Lung (tissue), 11 donors: ENCODE measurements at regions not wholly inside any gene's neighbourhood (a gene's known extent, or its start where the extent isn't known, plus 50 kb on each side); places are given as distances from the start of the nearest gene placed in this dataset.

Source experiments
- ATAC-seq: fragments of 200-7000 bp; cut with Tn5 transposase; one replicate; pipeline ENCODE4 v1.9.1; 2020; ENCODE audit warnings: moderate number of reproducible peaks; ENCODE audit not compliant: insufficient read depth, low FRiP score
- DNase-seq, 3 donors: peaks; one replicate each; pipeline ENCODE4 v3.0.0-alpha.2; 2013 to 2017
- H3K27ac ChIP-seq, 2 donors: one replicate each; pipeline ENCODE4 v1.5.1; 2013; ENCODE audit warnings: mild to moderate bottlenecking in 2 of 2, moderate library complexity in 2 of 2, control low read depth in 1 of 2, inconsistent platforms in 1 of 2, low read depth in 1 of 2, low read length in 1 of 2
- H3K27me3 ChIP-seq, 3 donors: one replicate each; pipeline ENCODE4 v1.5.1; 2013; ENCODE audit warnings: low read length in 2 of 3; ENCODE audit not compliant: control insufficient read depth in 3 of 3, insufficient read depth in 3 of 3
- H3K36me3 ChIP-seq, 4 donors: one replicate each; pipeline ENCODE4 v1.5.1; 2013; ENCODE audit warnings: low read length in 4 of 4, mild to moderate bottlenecking in 1 of 4, moderate library complexity in 1 of 4; ENCODE audit not compliant: control insufficient read depth in 4 of 4, insufficient read depth in 4 of 4
- H3K4me1 ChIP-seq, 5 donors: one replicate each; pipeline ENCODE4 v1.5.1; 2013; ENCODE audit warnings: low read length in 5 of 5, mild to moderate bottlenecking in 2 of 5, moderate library complexity in 1 of 5; ENCODE audit not compliant: control insufficient read depth in 5 of 5, insufficient read depth in 5 of 5
- H3K4me3 ChIP-seq: one replicate; pipeline ENCODE4 v1.5.1; 2013; ENCODE audit warnings: mild to moderate bottlenecking, control low read depth, moderate library complexity
- H3K9ac ChIP-seq, 2 donors: one replicate each; pipeline ENCODE4 v1.5.1; 2013; ENCODE audit warnings: low read length in 2 of 2, control low read depth in 1 of 2; ENCODE audit not compliant: insufficient read depth in 1 of 2
- H3K9me3 ChIP-seq, 4 donors: one replicate each; pipeline ENCODE4 v1.5.1; 2013; ENCODE audit warnings: low read length in 3 of 4, mild to moderate bottlenecking in 1 of 4, moderate library complexity in 1 of 4; ENCODE audit not compliant: control insufficient read depth in 4 of 4, insufficient read depth in 3 of 4
- WGBS, 2 donors: extraction: QIAGEN DNeasy Blood & Tissue Kit; methylation state at CpG; one replicate each; pipeline ENCODE4 v1.1.7; 2013; 5-methylcytosine and 5-hydroxymethylcytosine counted together
- TF ChIP-seq, protein P1 (sequence below): IDR thresholded peaks from 2 replicates; pipeline ENCODE4 v1.5.1; 2012; ENCODE audit warnings: mild to moderate bottlenecking; ENCODE audit errors: control extremely low read depth, extremely low read depth
- donor health status: control.
- donor health status: control.
- donor health status: Bipolar disorder and iron deficiency.
- donor health status: healthy.
- donor health status: DM: yes; HTN: yes; CAD: no.

DNA sequence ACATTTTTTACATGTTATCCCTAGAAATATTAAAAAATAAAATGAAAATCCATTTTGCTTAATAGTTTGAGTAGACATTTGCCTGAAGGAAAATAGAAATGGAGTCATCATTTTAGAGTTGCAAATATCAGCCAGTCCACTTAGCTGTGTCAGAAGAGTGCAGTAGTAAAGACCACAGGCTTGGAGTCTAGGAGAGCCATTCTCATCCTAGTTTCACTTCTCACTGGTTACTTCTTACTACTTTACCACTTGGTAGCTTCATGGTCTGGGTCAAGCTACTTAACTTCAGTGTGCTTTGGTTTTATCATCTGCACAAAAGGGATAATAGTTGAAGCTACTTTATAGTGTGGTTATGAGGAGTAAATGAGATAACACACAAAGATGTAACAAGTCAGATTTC lies 286.5 kb upstream of the NBEA start:
- Histone ChIP-seq H3K9me3 (peaks cover 0 to 7% (median 0%) of the 10 kb centered on the region in 4 donors), H3K27me3 (no peaks in the 10 kb centered on the region), H3K27ac (no peak overlapping the region), H3K4me3 (no peak overlapping the region), H3K4me1 (peaks cover 0 to 11% (median 3%) of the 10 kb centered on the region in 5 donors), H3K9ac (no peak overlapping the region), H3K36me3 (no peaks in the 10 kb centered on the region)
- DNase-seq = no peak
- ATAC-seq = no peak
- TF ChIP-seq, protein P1, sequence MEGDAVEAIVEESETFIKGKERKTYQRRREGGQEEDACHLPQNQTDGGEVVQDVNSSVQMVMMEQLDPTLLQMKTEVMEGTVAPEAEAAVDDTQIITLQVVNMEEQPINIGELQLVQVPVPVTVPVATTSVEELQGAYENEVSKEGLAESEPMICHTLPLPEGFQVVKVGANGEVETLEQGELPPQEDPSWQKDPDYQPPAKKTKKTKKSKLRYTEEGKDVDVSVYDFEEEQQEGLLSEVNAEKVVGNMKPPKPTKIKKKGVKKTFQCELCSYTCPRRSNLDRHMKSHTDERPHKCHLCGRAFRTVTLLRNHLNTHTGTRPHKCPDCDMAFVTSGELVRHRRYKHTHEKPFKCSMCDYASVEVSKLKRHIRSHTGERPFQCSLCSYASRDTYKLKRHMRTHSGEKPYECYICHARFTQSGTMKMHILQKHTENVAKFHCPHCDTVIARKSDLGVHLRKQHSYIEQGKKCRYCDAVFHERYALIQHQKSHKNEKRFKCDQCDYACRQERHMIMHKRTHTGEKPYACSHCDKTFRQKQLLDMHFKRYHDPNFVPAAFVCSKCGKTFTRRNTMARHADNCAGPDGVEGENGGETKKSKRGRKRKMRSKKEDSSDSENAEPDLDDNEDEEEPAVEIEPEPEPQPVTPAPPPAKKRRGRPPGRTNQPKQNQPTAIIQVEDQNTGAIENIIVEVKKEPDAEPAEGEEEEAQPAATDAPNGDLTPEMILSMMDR = no peak

DNA sequence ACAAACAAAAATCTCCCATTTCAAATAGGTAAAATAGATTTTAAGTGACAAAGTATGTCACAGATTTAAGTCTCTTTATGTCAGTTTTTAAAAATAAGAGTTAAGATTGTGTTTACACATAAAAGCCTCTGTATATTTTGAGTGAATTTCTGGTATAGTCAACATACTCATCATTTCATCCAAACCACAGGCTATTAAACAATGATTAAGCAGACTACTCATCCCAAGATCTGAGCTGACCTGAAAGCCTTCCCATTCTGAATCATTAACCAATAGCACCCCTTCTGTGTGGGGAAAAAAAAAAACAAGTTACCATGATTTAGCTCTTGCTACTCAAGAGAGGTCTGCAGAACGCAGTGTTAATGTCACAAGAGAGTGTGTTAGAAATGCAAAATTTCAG lies 284.4 kb upstream of the NBEA start:
- no peaks in the 10 kb centered on the region for H3K27me3 ChIP-seq
- H3K4me3 ChIP-seq = no peak overlapping the region
- H3K9ac ChIP-seq = no peak overlapping the region
- no peaks in the 10 kb centered on the region for H3K36me3 ChIP-seq
- no peak for ATAC-seq
- peaks cover 0 to 11% (median 5%) of the 10 kb centered on the region in 5 donors for H3K4me1 ChIP-seq
- peaks cover 0 to 2% (median under 1%) of the 10 kb centered on the region in 4 donors for H3K9me3 ChIP-seq
- H3K27ac ChIP-seq = no peak overlapping the region
- TF ChIP-seq, protein P1 = no peak
- DNase-seq = no peak
- 85 to 86% methylated on average over 1 of the region's 1 CpG for WGBS, 2 donors

DNA sequence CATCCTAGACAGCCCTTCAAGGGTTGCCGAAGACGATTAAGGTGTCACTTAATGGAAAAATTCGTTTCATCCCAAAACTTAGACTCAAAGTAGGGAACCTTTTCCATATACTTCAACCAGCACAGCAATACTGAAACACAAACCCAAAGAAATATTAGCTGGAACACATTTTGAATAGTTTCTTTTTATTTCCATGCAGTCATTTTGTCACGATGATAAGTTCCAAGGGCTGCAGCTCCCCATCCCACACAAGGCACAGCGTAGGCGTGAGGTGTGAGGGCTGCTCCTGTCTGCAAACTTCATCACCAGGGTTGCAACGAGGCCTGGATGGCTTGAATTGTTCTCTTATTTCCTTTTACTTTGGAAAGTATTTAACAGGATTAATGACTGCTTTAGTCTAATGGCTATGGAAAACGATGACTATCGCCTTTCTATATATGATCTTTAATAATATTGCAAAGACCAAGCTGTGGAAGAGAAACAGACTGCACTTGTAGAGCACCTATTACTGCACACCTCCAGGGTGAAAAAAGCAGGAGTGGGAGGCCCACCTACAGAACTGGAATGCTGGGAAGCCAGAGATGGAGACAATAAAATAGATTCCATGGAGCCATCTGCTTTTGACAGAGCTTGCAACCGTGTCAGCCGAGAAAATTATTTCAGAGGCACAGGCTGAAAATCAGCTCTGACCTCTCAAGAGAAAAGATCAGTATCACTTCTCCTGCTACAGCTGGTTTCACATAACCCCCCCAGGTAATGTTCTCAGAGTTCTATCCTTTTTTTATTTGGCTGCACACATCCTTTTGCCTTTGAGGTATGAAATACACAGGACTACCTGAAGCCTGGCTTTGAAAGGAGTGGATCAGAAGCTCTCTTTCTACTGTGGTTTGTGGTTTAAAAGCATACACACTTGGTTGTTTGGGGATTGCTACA lies 274.5 kb upstream of the NBEA start:
- 84 to 86% methylated on average over 11 of the region's 11 CpGs for WGBS, 2 donors
- DNase-seq = no peak
- TF ChIP-seq, protein P1 = no peak
- Histone ChIP-seq H3K27me3 (no peaks in the 10 kb centered on the region), H3K36me3 (no peaks in the 10 kb centered on the region), H3K27ac (no peak overlapping the region), H3K9me3 (no peaks in the 10 kb centered on the region), H3K4me3 (no peak overlapping the region), H3K9ac (no peak overlapping the region), H3K4me1 (peaks cover 0 to 18% (median 9%) of the 10 kb centered on the region in 5 donors)
- no peak for ATAC-seq
